ENCODE measurements at regions not wholly inside any gene's neighbourhood (a gene's known extent, or its start where the extent isn't known, plus 50 kb on each side); places are given as distances from the start of the nearest gene placed in this dataset.
A peak's percentile ranks its signal among the peaks of the same experiment; 100 is the strongest.

DNA sequence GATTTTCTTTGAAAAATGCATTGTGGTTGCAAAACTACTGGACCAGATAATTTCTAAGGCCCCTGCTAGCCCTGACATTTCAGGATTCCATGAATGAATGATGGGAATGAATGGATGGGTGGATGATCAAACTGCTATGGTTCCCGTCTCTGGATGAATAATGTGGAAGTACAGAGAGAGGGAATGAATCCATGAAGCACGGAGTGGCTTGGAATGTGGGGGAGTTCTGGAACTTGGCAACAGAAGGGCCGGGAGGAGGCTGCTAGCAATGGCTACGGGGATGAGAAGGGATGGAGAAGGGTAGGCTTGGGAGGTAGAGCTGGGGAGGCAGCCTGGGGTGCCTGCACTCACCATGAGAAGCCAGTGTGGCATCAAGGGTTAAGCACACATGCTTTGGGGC, 84.8 kb downstream of the NCR2 start:
- H3K27me3 ChIP-seq (replicated peaks; ENCODE audit: control insufficient read depth, insufficient read depth, low read length), result peaks cover 5% of the 10 kb centered on the region
- no peak overlapping the region for H3K4me3 ChIP-seq (replicated peaks; ENCODE audit: low read depth, low read length)
- TF ChIP-seq, protein P1, sequence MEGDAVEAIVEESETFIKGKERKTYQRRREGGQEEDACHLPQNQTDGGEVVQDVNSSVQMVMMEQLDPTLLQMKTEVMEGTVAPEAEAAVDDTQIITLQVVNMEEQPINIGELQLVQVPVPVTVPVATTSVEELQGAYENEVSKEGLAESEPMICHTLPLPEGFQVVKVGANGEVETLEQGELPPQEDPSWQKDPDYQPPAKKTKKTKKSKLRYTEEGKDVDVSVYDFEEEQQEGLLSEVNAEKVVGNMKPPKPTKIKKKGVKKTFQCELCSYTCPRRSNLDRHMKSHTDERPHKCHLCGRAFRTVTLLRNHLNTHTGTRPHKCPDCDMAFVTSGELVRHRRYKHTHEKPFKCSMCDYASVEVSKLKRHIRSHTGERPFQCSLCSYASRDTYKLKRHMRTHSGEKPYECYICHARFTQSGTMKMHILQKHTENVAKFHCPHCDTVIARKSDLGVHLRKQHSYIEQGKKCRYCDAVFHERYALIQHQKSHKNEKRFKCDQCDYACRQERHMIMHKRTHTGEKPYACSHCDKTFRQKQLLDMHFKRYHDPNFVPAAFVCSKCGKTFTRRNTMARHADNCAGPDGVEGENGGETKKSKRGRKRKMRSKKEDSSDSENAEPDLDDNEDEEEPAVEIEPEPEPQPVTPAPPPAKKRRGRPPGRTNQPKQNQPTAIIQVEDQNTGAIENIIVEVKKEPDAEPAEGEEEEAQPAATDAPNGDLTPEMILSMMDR (IDR thresholded peaks at IDR 0.05; ENCODE audit: insufficient read depth, low read length, poor library complexity, severe bottlenecking), result no peak
- DNase-seq (ENCODE audit: extremely low read depth, insufficient read length), result no peak
- no peaks in the 10 kb centered on the region for H3K36me3 ChIP-seq (ENCODE audit: control insufficient read depth, insufficient read depth, low read length)

DNA sequence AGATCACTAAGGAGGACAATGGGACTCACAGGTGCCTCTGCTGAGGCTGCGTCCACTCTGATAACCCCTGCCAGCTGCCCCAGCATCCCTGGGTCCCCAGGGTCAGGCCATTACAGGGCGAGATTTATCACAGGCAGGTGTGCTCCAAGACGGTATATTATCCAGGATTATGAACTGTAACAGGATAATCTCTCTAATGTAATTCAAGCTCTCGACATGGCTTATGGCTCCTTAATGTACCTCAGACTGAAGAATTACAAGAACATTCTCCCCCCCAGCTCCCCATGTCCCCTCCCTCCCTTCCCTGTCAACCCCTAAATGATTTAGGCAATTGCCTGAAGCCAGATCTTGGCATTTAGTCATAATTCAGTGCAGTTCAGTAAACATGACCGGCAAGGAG, 86.8 kb downstream of the NCR2 start:
- DNase-seq (ENCODE audit: extremely low read depth, insufficient read length), result no peak
- Histone ChIP-seq H3K4me3 (replicated peaks; ENCODE audit: low read depth, low read length) (no peak overlapping the region), H3K36me3 (ENCODE audit: control insufficient read depth, insufficient read depth, low read length) (no peaks in the 10 kb centered on the region), H3K27me3 (replicated peaks; ENCODE audit: control insufficient read depth, insufficient read depth, low read length) (peaks cover 2% of the 10 kb centered on the region)
- TF ChIP-seq, protein P1 (IDR thresholded peaks at IDR 0.05; ENCODE audit: insufficient read depth, low read length, poor library complexity, severe bottlenecking), result no peak

DNA sequence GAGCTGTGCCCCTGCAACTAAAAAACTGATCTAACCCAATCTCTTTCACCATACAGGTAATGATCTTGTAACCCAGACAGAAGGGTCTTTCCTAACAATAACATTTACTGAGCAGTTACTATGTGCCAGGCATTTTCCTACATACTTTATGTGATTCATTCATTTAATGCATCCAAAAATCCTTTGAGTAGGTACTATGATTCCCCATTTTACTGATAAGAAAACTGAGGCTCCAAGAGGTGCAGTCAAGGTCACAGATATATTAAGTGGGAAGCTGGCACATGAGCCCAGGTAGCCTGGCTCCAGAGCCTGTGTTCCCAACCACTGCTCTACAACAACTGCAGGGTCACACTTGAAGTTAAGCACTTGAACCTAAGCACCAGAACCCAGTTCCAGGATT, 87.6 kb downstream of the NCR2 start:
- Histone ChIP-seq H3K36me3 (ENCODE audit: control insufficient read depth, insufficient read depth, low read length) (no peaks in the 10 kb centered on the region), H3K4me3 (replicated peaks; ENCODE audit: low read depth, low read length) (no peak overlapping the region), H3K27me3 (replicated peaks; ENCODE audit: control insufficient read depth, insufficient read depth, low read length) (peaks cover 2% of the 10 kb centered on the region)
- no peak for DNase-seq (ENCODE audit: extremely low read depth, insufficient read length)
- TF ChIP-seq, protein P1 (IDR thresholded peaks at IDR 0.05; ENCODE audit: insufficient read depth, low read length, poor library complexity, severe bottlenecking), result no peak

DNA sequence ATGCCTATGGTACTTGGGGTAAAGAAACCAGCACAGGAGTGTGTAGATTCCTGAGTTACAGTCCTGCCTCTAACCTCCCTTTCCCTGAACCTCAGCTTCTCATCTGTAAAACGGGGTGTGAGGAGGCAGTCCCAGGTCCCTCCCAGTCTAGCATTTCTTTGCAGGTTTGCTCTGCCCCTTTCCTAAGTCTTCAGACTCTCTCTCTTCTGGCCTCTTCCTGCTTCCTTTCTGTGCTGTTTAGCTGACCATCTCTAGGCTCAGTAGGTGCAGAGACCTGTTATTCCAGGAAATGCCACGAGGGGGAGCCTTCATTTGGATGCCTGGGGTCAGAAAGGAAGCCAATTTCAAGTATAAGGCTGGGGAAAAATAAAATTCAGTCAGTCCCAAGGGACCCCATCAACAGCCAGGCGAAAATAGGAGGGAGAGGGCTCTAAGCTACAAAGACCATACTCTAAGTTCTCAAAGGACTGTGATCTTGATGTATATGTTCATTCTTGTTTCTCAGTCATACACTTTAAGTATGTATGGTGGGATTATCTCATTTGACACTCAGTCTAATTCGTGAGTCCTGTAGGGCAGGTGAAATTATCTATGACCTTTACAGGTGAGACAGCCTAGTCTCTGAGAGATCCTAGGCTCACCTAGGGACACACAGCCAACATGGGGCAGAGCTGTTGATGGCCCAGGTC, 89.1 kb downstream of the NCR2 start:
- DNase-seq (ENCODE audit: extremely low read depth, insufficient read length), result no peak
- Histone ChIP-seq H3K36me3 (ENCODE audit: control insufficient read depth, insufficient read depth, low read length) (no peaks in the 10 kb centered on the region), H3K4me3 (replicated peaks; ENCODE audit: low read depth, low read length) (no peak overlapping the region), H3K27me3 (replicated peaks; ENCODE audit: control insufficient read depth, insufficient read depth, low read length) (peaks cover 2% of the 10 kb centered on the region)
- TF ChIP-seq, protein P1 (IDR thresholded peaks at IDR 0.05; ENCODE audit: insufficient read depth, low read length, poor library complexity, severe bottlenecking), result peak; percentile 95

DNA sequence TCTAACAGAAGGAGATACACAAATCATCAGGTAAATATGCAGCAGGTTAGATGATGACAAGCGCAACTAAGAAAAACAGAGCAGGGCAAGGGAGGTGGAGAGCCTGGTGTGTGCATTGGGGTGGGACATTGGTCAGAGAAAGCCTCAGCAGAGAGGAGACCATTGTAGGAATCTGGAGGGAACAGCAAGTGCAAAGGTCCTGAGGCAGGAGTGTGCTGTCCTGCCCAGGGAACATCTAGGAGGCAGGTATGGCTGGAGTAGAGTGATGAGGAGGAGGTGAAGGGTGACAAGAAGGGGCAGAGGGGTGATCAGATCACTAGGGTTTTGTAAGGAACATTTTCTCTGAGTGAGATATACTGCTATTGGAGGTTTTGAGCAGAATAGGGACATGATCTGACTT, 90.1 kb downstream of the NCR2 start:
- Histone ChIP-seq H3K4me3 (replicated peaks; ENCODE audit: low read depth, low read length) (no peak overlapping the region), H3K27me3 (replicated peaks; ENCODE audit: control insufficient read depth, insufficient read depth, low read length) (peaks cover 2% of the 10 kb centered on the region), H3K36me3 (ENCODE audit: control insufficient read depth, insufficient read depth, low read length) (no peaks in the 10 kb centered on the region)
- TF ChIP-seq, protein P1 (IDR thresholded peaks at IDR 0.05; ENCODE audit: insufficient read depth, low read length, poor library complexity, severe bottlenecking), result no peak
- no peak for DNase-seq (ENCODE audit: extremely low read depth, insufficient read length)

DNA sequence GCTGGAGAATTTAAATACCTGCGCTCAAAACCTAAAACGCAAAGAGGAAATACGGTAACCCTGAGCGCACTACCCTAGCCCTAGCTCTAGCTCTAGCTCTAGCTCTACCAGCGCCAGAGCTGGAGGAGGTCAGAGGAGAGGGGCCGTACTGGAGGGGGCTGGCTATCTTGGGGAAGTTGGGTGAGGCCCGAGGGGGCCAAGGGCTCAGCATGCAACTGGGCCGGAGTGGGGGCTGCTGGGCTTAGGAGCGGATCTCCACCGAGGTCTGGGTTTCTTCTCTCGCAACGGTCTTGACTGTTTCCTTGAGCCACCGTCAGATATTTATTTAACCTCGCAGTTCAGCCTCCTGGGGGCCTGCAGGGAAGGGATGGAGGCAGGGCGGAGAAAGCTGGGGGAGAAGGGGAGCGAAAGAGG, 91.0 kb downstream of the NCR2 start:
- TF ChIP-seq, protein P1 (IDR thresholded peaks at IDR 0.05; ENCODE audit: insufficient read depth, low read length, poor library complexity, severe bottlenecking), result no peak
- no peaks in the 10 kb centered on the region for H3K36me3 ChIP-seq (ENCODE audit: control insufficient read depth, insufficient read depth, low read length)
- H3K27me3 ChIP-seq (replicated peaks; ENCODE audit: control insufficient read depth, insufficient read depth, low read length), result peaks cover 2% of the 10 kb centered on the region
- DNase-seq (ENCODE audit: extremely low read depth, insufficient read length), result peak; percentile 47
- H3K4me3 ChIP-seq (replicated peaks; ENCODE audit: low read depth, low read length), result no peak overlapping the region
